ENCODE measurements at regions not wholly inside any gene's neighbourhood (a gene's known extent, or its start where the extent isn't known, plus 50 kb on each side); places are given as distances from the start of the nearest gene placed in this dataset.

- DNase-seq = no peak
- ATAC-seq = no peak
- H2AFZ ChIP-seq (ENCODE audit: low read length) = no peak overlapping the region
- TF ChIP-seq EZH2 (IDR thresholded peaks at IDR 0.05; ENCODE audit: low read length, unreplicated experiment) (no peak), EZH2phosphoT487 (IDR thresholded peaks at IDR 0.05; ENCODE audit: borderline replicate concordance, low read length) (no peak), CTCF (conservative IDR thresholded peaks at IDR 0.05; ENCODE audit: low read depth, low read length) (no peak)
- H3K4me2 ChIP-seq (ENCODE audit: low read length) = no peak overlapping the region
- intact Hi-C loops (cut with micrococcal nuclease) = no loop called here
- H3K9me2 ChIP-seq (replicated peaks; ENCODE audit: low read length) = no peaks in the 10 kb centered on the region
- H3K4me3 ChIP-seq (ENCODE audit: low read length) = no peak overlapping the region
- BruUV-seq (replicated peaks) = no TSS peak
- CTCF ChIA-PET = no interaction called here
- no peak overlapping the region for H3K9ac ChIP-seq (ENCODE audit: low read length)
- no peaks in the 10 kb centered on the region for H3K4me1 ChIP-seq (ENCODE audit: insufficient read depth, low read length)
- no peaks in the 10 kb centered on the region for H3F3A ChIP-seq (ENCODE audit: low read length, unreplicated experiment)
- H3K36me3 ChIP-seq (ENCODE audit: low read depth, low read length) = no peaks in the 10 kb centered on the region
- no peaks in the 10 kb centered on the region for H4K20me1 ChIP-seq (ENCODE audit: low read length)
- no peaks in the 10 kb centered on the region for H3K79me2 ChIP-seq (ENCODE audit: low read length)
- H3K27ac ChIP-seq (ENCODE audit: low read length) = no peak overlapping the region
- POLR2A ChIA-PET (ENCODE audit: unreplicated experiment) = no interaction called here
- no peaks in the 10 kb centered on the region for H3K27me3 ChIP-seq (ENCODE audit: low read length)
- no peaks in the 10 kb centered on the region for H3K9me3 ChIP-seq (ENCODE audit: low read length)
Measured at GRCh38 chr13:57264965-57265364, 98.0 kb downstream of the PRR20E start.

GRCh38 chr13:57270493-57270892 is 103.5 kb downstream of the PRR20E start:
- Histone ChIP-seq H3K27ac (ENCODE audit: low read length) (no peak overlapping the region), H3F3A (ENCODE audit: low read length, unreplicated experiment) (no peaks in the 10 kb centered on the region), H3K79me2 (ENCODE audit: low read length) (no peaks in the 10 kb centered on the region), H3K36me3 (ENCODE audit: low read depth, low read length) (no peaks in the 10 kb centered on the region), H3K4me2 (ENCODE audit: low read length) (no peak overlapping the region), H3K9me3 (ENCODE audit: low read length) (no peaks in the 10 kb centered on the region), H4K20me1 (ENCODE audit: low read length) (no peaks in the 10 kb centered on the region), H3K4me1 (ENCODE audit: insufficient read depth, low read length) (no peaks in the 10 kb centered on the region), H3K4me3 (ENCODE audit: low read length) (no peak overlapping the region), H3K9ac (ENCODE audit: low read length) (no peak overlapping the region), H3K27me3 (ENCODE audit: low read length) (no peaks in the 10 kb centered on the region), H3K9me2 (replicated peaks; ENCODE audit: low read length) (no peaks in the 10 kb centered on the region), H2AFZ (ENCODE audit: low read length) (no peak overlapping the region)
- no peak for DNase-seq
- TF ChIP-seq CTCF (conservative IDR thresholded peaks at IDR 0.05; ENCODE audit: low read depth, low read length) = no peak
- TF ChIP-seq EZH2phosphoT487 (IDR thresholded peaks at IDR 0.05; ENCODE audit: borderline replicate concordance, low read length) = no peak
- no peak for TF ChIP-seq EZH2 (IDR thresholded peaks at IDR 0.05; ENCODE audit: low read length, unreplicated experiment)
- BruUV-seq (replicated peaks) = no TSS peak
- CTCF ChIA-PET = no interaction called here
- intact Hi-C loops (cut with micrococcal nuclease) = no loop called here
- ATAC-seq = no peak
- POLR2A ChIA-PET (ENCODE audit: unreplicated experiment) = no interaction called here

GRCh38 chr13:57286511-57287098 is 119.6 kb downstream of the PRR20E start:
- no peak for TF ChIP-seq EZH2 (IDR thresholded peaks at IDR 0.05; ENCODE audit: low read length, unreplicated experiment)
- TF ChIP-seq EZH2phosphoT487 (IDR thresholded peaks at IDR 0.05; ENCODE audit: borderline replicate concordance, low read length) = no peak
- TF ChIP-seq CTCF (conservative IDR thresholded peaks at IDR 0.05; ENCODE audit: low read depth, low read length) = no peak
- Histone ChIP-seq H3K9me3 (ENCODE audit: low read length) (no peaks in the 10 kb centered on the region), H3K4me2 (ENCODE audit: low read length) (no peak overlapping the region), H3K9me2 (replicated peaks; ENCODE audit: low read length) (no peaks in the 10 kb centered on the region), H3K79me2 (ENCODE audit: low read length) (no peaks in the 10 kb centered on the region), H3K9ac (ENCODE audit: low read length) (no peak overlapping the region), H3K27ac (ENCODE audit: low read length) (no peak overlapping the region), H3K36me3 (ENCODE audit: low read depth, low read length) (no peaks in the 10 kb centered on the region), H3K27me3 (ENCODE audit: low read length) (no peaks in the 10 kb centered on the region), H3K4me1 (ENCODE audit: insufficient read depth, low read length) (no peaks in the 10 kb centered on the region), H3K4me3 (ENCODE audit: low read length) (no peak overlapping the region), H2AFZ (ENCODE audit: low read length) (no peak overlapping the region), H3F3A (ENCODE audit: low read length, unreplicated experiment) (no peaks in the 10 kb centered on the region), H4K20me1 (ENCODE audit: low read length) (no peaks in the 10 kb centered on the region)
- no peak for ATAC-seq
- intact Hi-C loops (cut with micrococcal nuclease) = no loop called here
- DNase-seq = no peak
- BruUV-seq (replicated peaks) = no TSS peak
- CTCF ChIA-PET = no interaction called here
- POLR2A ChIA-PET (ENCODE audit: unreplicated experiment) = no interaction called here
